ENCODE measurements at regions not wholly inside any gene's neighbourhood (a gene's known extent, or its start where the extent isn't known, plus 50 kb on each side); places are given as distances from the start of the nearest gene placed in this dataset.

- H3K27me3 Mint-ChIP-seq (ENCODE audit: insufficient read depth): peaks cover 1% of the 10 kb centered on the region; the same call in 1 of the 2 replicates
- H3K27ac Mint-ChIP-seq: no peak overlapping the region
- no peaks in the 10 kb centered on the region for H3K36me3 Mint-ChIP-seq (ENCODE audit: low read depth)
- TF ChIP-seq, protein P1, sequence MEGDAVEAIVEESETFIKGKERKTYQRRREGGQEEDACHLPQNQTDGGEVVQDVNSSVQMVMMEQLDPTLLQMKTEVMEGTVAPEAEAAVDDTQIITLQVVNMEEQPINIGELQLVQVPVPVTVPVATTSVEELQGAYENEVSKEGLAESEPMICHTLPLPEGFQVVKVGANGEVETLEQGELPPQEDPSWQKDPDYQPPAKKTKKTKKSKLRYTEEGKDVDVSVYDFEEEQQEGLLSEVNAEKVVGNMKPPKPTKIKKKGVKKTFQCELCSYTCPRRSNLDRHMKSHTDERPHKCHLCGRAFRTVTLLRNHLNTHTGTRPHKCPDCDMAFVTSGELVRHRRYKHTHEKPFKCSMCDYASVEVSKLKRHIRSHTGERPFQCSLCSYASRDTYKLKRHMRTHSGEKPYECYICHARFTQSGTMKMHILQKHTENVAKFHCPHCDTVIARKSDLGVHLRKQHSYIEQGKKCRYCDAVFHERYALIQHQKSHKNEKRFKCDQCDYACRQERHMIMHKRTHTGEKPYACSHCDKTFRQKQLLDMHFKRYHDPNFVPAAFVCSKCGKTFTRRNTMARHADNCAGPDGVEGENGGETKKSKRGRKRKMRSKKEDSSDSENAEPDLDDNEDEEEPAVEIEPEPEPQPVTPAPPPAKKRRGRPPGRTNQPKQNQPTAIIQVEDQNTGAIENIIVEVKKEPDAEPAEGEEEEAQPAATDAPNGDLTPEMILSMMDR (IDR thresholded peaks at IDR 0.05): no peak
- DNase-seq: no peak
- peaks cover 5% of the 10 kb centered on the region; the same call in 1 of the 2 replicates for H3K9me3 Mint-ChIP-seq
- H3K4me1 Mint-ChIP-seq (ENCODE audit: low read depth): no peaks in the 10 kb centered on the region
- no peak overlapping the region for H3K4me3 Mint-ChIP-seq
These were observed 153.1 kb upstream of the CXADR start for GRCh38 chr21:17359781-17360180.

- Mint-ChIP-seq H3K27ac (no peak overlapping the region), H3K36me3 (ENCODE audit: low read depth) (no peaks in the 10 kb centered on the region), H3K4me3 (no peak overlapping the region), H3K4me1 (ENCODE audit: low read depth) (peaks cover 23% of the 10 kb centered on the region), H3K27me3 (ENCODE audit: insufficient read depth) (peaks cover 2% of the 10 kb centered on the region; the same call in 1 of the 2 replicates), H3K9me3 (no peaks in the 10 kb centered on the region)
- DNase-seq: no peak
- TF ChIP-seq, protein P1 (IDR thresholded peaks at IDR 0.05): no peak
These were observed 144.0 kb upstream of the CXADR start for GRCh38 chr21:17368748-17369363.

DNA sequence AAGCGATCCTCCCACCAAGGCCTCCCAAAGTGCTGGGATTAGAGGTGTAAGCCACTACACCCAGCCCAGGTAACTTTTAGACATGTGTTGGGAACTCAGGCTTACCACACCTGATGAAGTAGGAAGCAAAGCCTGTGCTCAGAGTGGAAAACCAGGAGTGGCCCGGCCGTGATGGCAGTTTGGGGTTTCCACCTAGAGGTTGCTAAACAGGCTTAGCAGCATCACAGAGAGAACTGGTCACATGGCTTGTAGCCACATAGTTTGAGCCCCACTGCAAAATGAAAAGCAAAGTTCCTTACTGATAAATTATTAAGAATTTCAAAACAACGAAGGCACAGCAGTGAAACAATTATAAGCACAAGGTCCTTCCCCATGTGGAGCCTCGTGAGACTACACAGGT is 142.6 kb upstream of the CXADR start:
- Mint-ChIP-seq H3K27ac (no peak overlapping the region), H3K27me3 (ENCODE audit: insufficient read depth) (peaks cover 2% of the 10 kb centered on the region; the same call in 1 of the 2 replicates), H3K9me3 (no peaks in the 10 kb centered on the region), H3K36me3 (ENCODE audit: low read depth) (no peaks in the 10 kb centered on the region), H3K4me1 (ENCODE audit: low read depth) (peaks cover 23% of the 10 kb centered on the region), H3K4me3 (no peak overlapping the region)
- DNase-seq: no peak
- TF ChIP-seq, protein P1 (IDR thresholded peaks at IDR 0.05): no peak

DNA sequence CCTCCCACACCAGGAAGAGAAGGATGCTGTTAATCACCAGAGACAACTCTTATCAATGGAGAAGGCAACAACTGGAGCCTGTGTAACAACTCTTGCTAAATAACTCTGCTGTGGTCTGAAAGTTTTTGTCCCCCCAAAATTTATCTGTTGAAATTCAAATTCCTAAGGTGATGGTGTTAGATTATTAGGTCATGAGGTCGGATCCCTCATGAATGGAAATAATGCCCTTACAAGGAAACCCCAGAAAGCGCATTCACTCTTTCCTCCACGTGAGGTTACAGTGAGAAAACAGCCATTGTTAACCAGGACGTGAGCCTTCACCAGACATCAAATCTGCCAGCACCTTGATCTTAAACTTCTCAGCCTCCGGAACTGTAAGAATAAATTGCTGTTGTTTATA is 141.9 kb upstream of the CXADR start:
- Mint-ChIP-seq H3K36me3 (ENCODE audit: low read depth) (no peaks in the 10 kb centered on the region), H3K4me1 (ENCODE audit: low read depth) (peaks cover 23% of the 10 kb centered on the region), H3K4me3 (0 out of 2 replicates have a peak overlapping the region, but pooled peaks have one; percentile 52), H3K27ac (peak overlapping the region; percentile 72), H3K9me3 (0 out of 2 replicates have a peak, but pooled peaks cover 4% of the 10 kb centered on the region), H3K27me3 (ENCODE audit: insufficient read depth) (peaks cover 2% of the 10 kb centered on the region; the same call in 1 of the 2 replicates)
- no peak for DNase-seq
- TF ChIP-seq, protein P1 (IDR thresholded peaks at IDR 0.05): no peak

DNA sequence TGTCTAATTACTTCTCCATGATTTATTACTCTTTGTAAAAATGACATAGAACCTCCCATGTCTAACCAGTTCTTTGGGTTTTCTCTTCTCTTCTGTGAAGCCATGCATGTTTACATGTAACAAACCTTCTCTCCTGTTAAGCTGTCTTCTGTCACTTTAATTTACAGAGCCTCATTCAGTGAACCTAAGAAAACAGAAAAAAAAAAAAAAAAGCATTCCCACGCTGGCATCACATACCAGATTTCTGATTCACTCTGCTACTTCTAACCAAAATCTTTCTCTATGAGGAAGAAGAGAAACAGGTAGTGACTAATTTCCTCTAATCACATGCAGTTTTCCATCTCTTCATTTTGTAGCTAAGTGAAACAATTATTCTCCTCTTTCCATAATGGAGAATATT is 141.4 kb upstream of the CXADR start:
- Mint-ChIP-seq H3K36me3 (ENCODE audit: low read depth) (no peaks in the 10 kb centered on the region), H3K27me3 (ENCODE audit: insufficient read depth) (peaks cover 2% of the 10 kb centered on the region; the same call in 1 of the 2 replicates), H3K4me1 (ENCODE audit: low read depth) (peaks cover 23% of the 10 kb centered on the region), H3K9me3 (0 out of 2 replicates have a peak, but pooled peaks cover 4% of the 10 kb centered on the region), H3K27ac (peak overlapping the region; percentile 72), H3K4me3 (peak overlapping the region; percentile 52)
- DNase-seq: peak; percentile 57
- TF ChIP-seq, protein P1 (IDR thresholded peaks at IDR 0.05): no peak

Data from HFFc6 (cell line).